K562 (cell line): ENCODE measurements at regions not wholly inside any gene's neighbourhood (a gene's known extent, or its start where the extent isn't known, plus 50 kb on each side); places are given as distances from the start of the nearest gene placed in this dataset.

Experiments used
- ATAC-seq: fragments of 200-7000 bp; cut with Tn5 transposase; 3 replicates; pipeline ENCODE4 v1.9.1; 2020; ENCODE audit warnings: moderate library complexity
- BruUV-seq: library from RNA; stranded (reverse); fragments of 400-500 nt; replicated peaks from 2 replicates; lab custom pipeline; 2021; lab: Mats Ljungman, UMichigan
- CTCF ChIA-PET: fragments of 300-600 bp; formaldehyde crosslinking; extraction: SDS; loops from one replicate; lab custom pipeline; 2021; ENCODE audit warnings: low intra/inter-chr PET ratio; lab: Yijun Ruan, JAX
- POLR2A ChIA-PET: fragments of 300-600, 350-650 bp; sonication (Branson Sonifier 250); formaldehyde crosslinking; extraction: SDS; loops from one replicate; lab custom pipeline; 2021; ENCODE audit warnings: antibody characterized with exemption, inconsistent platforms; lab: Yijun Ruan, JAX
- DNase-seq, 4 experiments: peaks; one replicate each; pipeline versions ENCODE4 v3.0.0 to v3.0.0-alpha.2; 2011 to 2018; ENCODE audit warnings: low spot score in 3 of 4, mixed read lengths in 3 of 4; ENCODE audit errors: extremely low read depth in 1 of 4
- FAIRE-seq: peaks from 2 replicates; lab custom pipeline; 2011; peaks lifted over from hg19 to GRCh38; lab: Jason Lieb, UNC
- H2AFZ ChIP-seq: 2 replicates; pipeline ENCODE4 v1.6.0; 2011; ENCODE audit warnings: low read depth, low read length, control low read depth, inconsistent platforms
- H3K27ac ChIP-seq: fragments of 200-600 bp; 3 replicates; pipeline ENCODE4 v1.8.0; 2011; ENCODE audit warnings: low read depth, mild to moderate bottlenecking, control low read depth, inconsistent platforms, low read length, moderate library complexity, mixed read lengths; ENCODE audit errors: extremely low read depth
- H3K27me3 ChIP-seq, 2 experiments: fragments of 300-600 bp in 1 of 2; 2 replicates in 1 of 2; 3 replicates in 1 of 2; pipeline versions ENCODE4 v1.6.0 to v1.8.0; 2011; ENCODE audit warnings: inconsistent platforms in 2 of 2, low read length in 2 of 2, mild to moderate bottlenecking in 1 of 2, mixed read lengths in 1 of 2, moderate library complexity in 1 of 2; ENCODE audit not compliant: control insufficient read depth in 2 of 2, insufficient read depth in 2 of 2
- H3K36me3 ChIP-seq: fragments of 300-600 bp; 3 replicates; pipeline ENCODE4 v1.8.0; 2011; ENCODE audit warnings: mild to moderate bottlenecking, low read length, inconsistent platforms; ENCODE audit not compliant: control insufficient read depth, insufficient read depth
- H3K4me1 ChIP-seq, 2 experiments: fragments of 200-600 bp in 1 of 2; replicated peaks in 1 of 2; 2 replicates in 1 of 2; 3 replicates in 1 of 2; pipeline versions ENCODE4 v1.5.1 to v1.8.0; 2011; ENCODE audit warnings: inconsistent platforms in 2 of 2, low read length in 2 of 2, mild to moderate bottlenecking in 1 of 2, mixed read lengths in 1 of 2, moderate library complexity in 1 of 2; ENCODE audit not compliant: control insufficient read depth in 2 of 2, insufficient read depth in 2 of 2
- H3K4me2 ChIP-seq: 2 replicates; pipeline ENCODE4 v1.6.1; 2011; ENCODE audit warnings: low read length, control low read depth, inconsistent platforms, mixed read lengths; ENCODE audit not compliant: insufficient read depth
- H3K4me3 ChIP-seq: fragments of 200-600 bp; sonication (generic), shearing (Covaris generic); 2 replicates; pipeline ENCODE4 v1.5.1; 2016; ENCODE audit warnings: control low read depth, inconsistent platforms
- H3K79me2 ChIP-seq: fragments of 200-600 bp; 3 replicates; pipeline ENCODE4 v1.8.0; 2011; ENCODE audit warnings: low read length, inconsistent platforms; ENCODE audit not compliant: control insufficient read depth, insufficient read depth
- H3K9ac ChIP-seq, 2 experiments: 2 replicates each; pipeline versions ENCODE4 v1.6.0 to v1.6.1; 2011; ENCODE audit warnings: low read depth in 2 of 2, low read length in 2 of 2, control low read depth in 1 of 2, inconsistent platforms in 1 of 2, mild to moderate bottlenecking in 1 of 2, mixed read lengths in 1 of 2; ENCODE audit not compliant: insufficient read depth in 1 of 2
- H3K9me1 ChIP-seq: one replicate; pipeline ENCODE4 v1.6.0; 2011; ENCODE audit warnings: inconsistent platforms, mild to moderate bottlenecking, low read length, moderate library complexity; ENCODE audit not compliant: control insufficient read depth, insufficient read depth
- H3K9me3 ChIP-seq: replicated peaks from 2 replicates; pipeline ENCODE4 v1.5.1; 2011; ENCODE audit warnings: low read depth, low read length, inconsistent platforms; ENCODE audit not compliant: control insufficient read depth, insufficient read depth
- H4K20me1 ChIP-seq: replicated peaks from 2 replicates; pipeline ENCODE4 v1.6.1; 2011; ENCODE audit warnings: low read length, inconsistent platforms, mixed read lengths; ENCODE audit not compliant: control insufficient read depth, insufficient read depth
- EGR1 ChIP-seq: fragments of 450-650 bp; conservative IDR thresholded peaks from 2 replicates; pipeline ENCODE4 v1.6.1; 2017; ENCODE audit warnings: mild to moderate bottlenecking
- HDAC3 ChIP-seq: fragments of 450-650 bp; IDR thresholded peaks from 2 replicates; pipeline ENCODE4 v1.6.1; 2018; ENCODE audit warnings: borderline replicate concordance, mild to moderate bottlenecking, moderate library complexity; ENCODE audit not compliant: partially characterized antibody
- ZNF274 ChIP-seq: IDR thresholded peaks from 2 replicates; pipeline ENCODE4 v1.6.1; 2011; ENCODE audit warnings: low read depth, mild to moderate bottlenecking, low read length, moderate library complexity, borderline replicate concordance
- ZNF79 ChIP-seq: fragments of 250-450 bp; sonication (Bioruptor Pico); IDR thresholded peaks from 2 replicates; pipeline ENCODE4 v1.4.0; 2020; ENCODE audit warnings: low read depth, mild to moderate bottlenecking, moderate library complexity
- whole genome bisulfite sequencing: fragments of 100-300 bp; shearing (Covaris generic); methylation state at CpG from one replicate; pipeline ENCODE4 v1.1.6; 2016; ENCODE audit warnings: low coverage, mixed read lengths; ENCODE audit not compliant: insufficient coverage; ENCODE audit errors: missing lambda C conversion rate; 5-methylcytosine and 5-hydroxymethylcytosine counted together
- in situ Hi-C: fragments of 300-500 bp; cut with MboI; formaldehyde crosslinking; loops from 4 replicates; pipeline ENCODE4 v1.15.0; 2018; ENCODE audit warnings: inconsistent platforms, mixed read lengths
- intact Hi-C: fragments of 100-400 bp; cut with micrococcal nuclease; formaldehyde crosslinking; loops from 2 replicates; pipeline ENCODE4 v1.14.2; 2022
- TF ChIP-seq, protein P1 (sequence below): fragments of 250-450 bp; sonication (Bioruptor Pico); IDR thresholded peaks from 2 replicates; pipeline ENCODE4 v1.4.0; 2020
- TF ChIP-seq, protein P2 (sequence below), 2 experiments: fragments of 150-350 bp in 1 of 2; IDR thresholded peaks; 2 replicates each; pipeline ENCODE4 v1.6.1; 2012 to 2016; ENCODE audit warnings: low read depth in 2 of 2, low read length in 2 of 2, mild to moderate bottlenecking in 1 of 2, moderate library complexity in 1 of 2
- TF ChIP-seq, protein P3 (sequence below): fragments of 450-650 bp; formaldehyde crosslinking; IDR thresholded peaks from 2 replicates; pipeline ENCODE4 v1.4.0; 2022; ENCODE audit warnings: mild to moderate bottlenecking, moderate library complexity
- TF ChIP-seq, protein P4 (sequence below): sonication (generic); formaldehyde crosslinking; IDR thresholded peaks from 2 replicates; pipeline ENCODE4 v1.8.0; 2022; ENCODE audit warnings: missing genetic modification reagents, mild to moderate bottlenecking, borderline replicate concordance
- TF ChIP-seq, protein P5 (sequence below): sonication (generic); formaldehyde crosslinking; IDR thresholded peaks from 2 replicates; pipeline ENCODE4 v1.8.1; 2023; ENCODE audit warnings: mild to moderate bottlenecking, missing genetic modification reagents
- TF ChIP-seq, protein P6 (sequence below): sonication (generic); formaldehyde crosslinking; IDR thresholded peaks from 2 replicates; pipeline ENCODE4 v1.4.0; 2020; ENCODE audit warnings: mild to moderate bottlenecking, missing genetic modification reagents

DNA sequence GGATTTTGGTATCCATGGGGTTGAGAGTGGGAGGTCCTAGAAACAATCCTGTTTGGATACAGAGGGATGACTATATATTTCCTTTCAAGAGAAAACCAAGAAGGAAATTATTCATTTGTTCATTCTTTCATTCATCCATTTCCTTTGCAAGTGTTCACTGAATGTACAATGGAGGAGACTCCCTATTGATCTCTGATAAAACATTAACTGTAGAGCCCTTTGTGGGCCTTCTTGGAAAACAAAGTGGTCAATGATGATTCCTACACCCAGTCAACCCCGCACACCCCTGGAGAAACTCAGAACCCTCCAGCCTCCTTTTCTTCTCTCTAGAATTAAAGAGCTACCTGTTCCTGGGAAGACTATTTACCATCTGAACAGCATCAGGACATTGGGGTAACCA is 247.3 kb downstream of the AUH start:
- ATAC-seq (no peak), DNase-seq (no peak), FAIRE-seq (no peak)
- Histone ChIP-seq H2AFZ (no peak overlapping the region), H3K79me2 (no peaks in the 10 kb centered on the region), H4K20me1 (no peaks in the 10 kb centered on the region), H3K4me1 (peaks cover 8 to 12% of the 10 kb centered on the region in 2 experiments; a peak in 3 of 5 replicates), H3K9me1 (no peaks in the 10 kb centered on the region), H3K27ac (no peak overlapping the region), H3K9me3 (no peaks in the 10 kb centered on the region), H3K4me3 (no peak overlapping the region), H3K36me3 (no peaks in the 10 kb centered on the region), H3K4me2 (no peak overlapping the region), H3K27me3 (peaks cover 0 to 6% of the 10 kb centered on the region in 2 experiments; a peak in 1 of 5 replicates), H3K9ac (no peak overlapping the region)
- CTCF ChIA-PET, result no interaction called here
- WGBS, result 0% methylated on average over 1 of the region's 1 CpG
- in situ Hi-C loops, result no loop called here
- intact Hi-C loops, result no loop called here
- POLR2A ChIA-PET, result no interaction called here
- no TSS peak for BruUV-seq
- TF ChIP-seq, protein P1, sequence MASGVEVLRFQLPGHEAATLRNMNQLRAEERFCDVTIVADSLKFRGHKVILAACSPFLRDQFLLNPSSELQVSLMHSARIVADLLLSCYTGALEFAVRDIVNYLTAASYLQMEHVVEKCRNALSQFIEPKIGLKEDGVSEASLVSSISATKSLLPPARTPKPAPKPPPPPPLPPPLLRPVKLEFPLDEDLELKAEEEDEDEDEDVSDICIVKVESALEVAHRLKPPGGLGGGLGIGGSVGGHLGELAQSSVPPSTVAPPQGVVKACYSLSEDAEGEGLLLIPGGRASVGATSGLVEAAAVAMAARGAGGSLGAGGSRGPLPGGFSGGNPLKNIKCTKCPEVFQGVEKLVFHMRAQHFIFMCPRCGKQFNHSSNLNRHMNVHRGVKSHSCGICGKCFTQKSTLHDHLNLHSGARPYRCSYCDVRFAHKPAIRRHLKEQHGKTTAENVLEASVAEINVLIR (CRISPR knock-in tag), result no peak
- TF ChIP-seq, protein P2, sequence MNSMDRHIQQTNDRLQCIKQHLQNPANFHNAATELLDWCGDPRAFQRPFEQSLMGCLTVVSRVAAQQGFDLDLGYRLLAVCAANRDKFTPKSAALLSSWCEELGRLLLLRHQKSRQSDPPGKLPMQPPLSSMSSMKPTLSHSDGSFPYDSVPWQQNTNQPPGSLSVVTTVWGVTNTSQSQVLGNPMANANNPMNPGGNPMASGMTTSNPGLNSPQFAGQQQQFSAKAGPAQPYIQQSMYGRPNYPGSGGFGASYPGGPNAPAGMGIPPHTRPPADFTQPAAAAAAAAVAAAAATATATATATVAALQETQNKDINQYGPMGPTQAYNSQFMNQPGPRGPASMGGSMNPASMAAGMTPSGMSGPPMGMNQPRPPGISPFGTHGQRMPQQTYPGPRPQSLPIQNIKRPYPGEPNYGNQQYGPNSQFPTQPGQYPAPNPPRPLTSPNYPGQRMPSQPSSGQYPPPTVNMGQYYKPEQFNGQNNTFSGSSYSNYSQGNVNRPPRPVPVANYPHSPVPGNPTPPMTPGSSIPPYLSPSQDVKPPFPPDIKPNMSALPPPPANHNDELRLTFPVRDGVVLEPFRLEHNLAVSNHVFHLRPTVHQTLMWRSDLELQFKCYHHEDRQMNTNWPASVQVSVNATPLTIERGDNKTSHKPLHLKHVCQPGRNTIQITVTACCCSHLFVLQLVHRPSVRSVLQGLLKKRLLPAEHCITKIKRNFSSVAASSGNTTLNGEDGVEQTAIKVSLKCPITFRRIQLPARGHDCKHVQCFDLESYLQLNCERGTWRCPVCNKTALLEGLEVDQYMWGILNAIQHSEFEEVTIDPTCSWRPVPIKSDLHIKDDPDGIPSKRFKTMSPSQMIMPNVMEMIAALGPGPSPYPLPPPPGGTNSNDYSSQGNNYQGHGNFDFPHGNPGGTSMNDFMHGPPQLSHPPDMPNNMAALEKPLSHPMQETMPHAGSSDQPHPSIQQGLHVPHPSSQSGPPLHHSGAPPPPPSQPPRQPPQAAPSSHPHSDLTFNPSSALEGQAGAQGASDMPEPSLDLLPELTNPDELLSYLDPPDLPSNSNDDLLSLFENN (IDR thresholded peaks at IDR 0.05; ENCODE audit: low read depth in 2 of 2, low read length in 2 of 2), result no peak
- TF ChIP-seq, protein P3, sequence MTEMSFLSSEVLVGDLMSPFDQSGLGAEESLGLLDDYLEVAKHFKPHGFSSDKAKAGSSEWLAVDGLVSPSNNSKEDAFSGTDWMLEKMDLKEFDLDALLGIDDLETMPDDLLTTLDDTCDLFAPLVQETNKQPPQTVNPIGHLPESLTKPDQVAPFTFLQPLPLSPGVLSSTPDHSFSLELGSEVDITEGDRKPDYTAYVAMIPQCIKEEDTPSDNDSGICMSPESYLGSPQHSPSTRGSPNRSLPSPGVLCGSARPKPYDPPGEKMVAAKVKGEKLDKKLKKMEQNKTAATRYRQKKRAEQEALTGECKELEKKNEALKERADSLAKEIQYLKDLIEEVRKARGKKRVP (CRISPR knock-in tag), result no peak
- TF ChIP-seq, protein P4, sequence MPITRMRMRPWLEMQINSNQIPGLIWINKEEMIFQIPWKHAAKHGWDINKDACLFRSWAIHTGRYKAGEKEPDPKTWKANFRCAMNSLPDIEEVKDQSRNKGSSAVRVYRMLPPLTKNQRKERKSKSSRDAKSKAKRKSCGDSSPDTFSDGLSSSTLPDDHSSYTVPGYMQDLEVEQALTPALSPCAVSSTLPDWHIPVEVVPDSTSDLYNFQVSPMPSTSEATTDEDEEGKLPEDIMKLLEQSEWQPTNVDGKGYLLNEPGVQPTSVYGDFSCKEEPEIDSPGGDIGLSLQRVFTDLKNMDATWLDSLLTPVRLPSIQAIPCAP (CRISPR knock-in tag), result no peak
- TF ChIP-seq ZNF274, result no peak
- TF ChIP-seq HDAC3, result no peak
- TF ChIP-seq, protein P5, sequence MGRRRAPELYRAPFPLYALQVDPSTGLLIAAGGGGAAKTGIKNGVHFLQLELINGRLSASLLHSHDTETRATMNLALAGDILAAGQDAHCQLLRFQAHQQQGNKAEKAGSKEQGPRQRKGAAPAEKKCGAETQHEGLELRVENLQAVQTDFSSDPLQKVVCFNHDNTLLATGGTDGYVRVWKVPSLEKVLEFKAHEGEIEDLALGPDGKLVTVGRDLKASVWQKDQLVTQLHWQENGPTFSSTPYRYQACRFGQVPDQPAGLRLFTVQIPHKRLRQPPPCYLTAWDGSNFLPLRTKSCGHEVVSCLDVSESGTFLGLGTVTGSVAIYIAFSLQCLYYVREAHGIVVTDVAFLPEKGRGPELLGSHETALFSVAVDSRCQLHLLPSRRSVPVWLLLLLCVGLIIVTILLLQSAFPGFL (CRISPR knock-in tag), result no peak
- TF ChIP-seq, protein P6, sequence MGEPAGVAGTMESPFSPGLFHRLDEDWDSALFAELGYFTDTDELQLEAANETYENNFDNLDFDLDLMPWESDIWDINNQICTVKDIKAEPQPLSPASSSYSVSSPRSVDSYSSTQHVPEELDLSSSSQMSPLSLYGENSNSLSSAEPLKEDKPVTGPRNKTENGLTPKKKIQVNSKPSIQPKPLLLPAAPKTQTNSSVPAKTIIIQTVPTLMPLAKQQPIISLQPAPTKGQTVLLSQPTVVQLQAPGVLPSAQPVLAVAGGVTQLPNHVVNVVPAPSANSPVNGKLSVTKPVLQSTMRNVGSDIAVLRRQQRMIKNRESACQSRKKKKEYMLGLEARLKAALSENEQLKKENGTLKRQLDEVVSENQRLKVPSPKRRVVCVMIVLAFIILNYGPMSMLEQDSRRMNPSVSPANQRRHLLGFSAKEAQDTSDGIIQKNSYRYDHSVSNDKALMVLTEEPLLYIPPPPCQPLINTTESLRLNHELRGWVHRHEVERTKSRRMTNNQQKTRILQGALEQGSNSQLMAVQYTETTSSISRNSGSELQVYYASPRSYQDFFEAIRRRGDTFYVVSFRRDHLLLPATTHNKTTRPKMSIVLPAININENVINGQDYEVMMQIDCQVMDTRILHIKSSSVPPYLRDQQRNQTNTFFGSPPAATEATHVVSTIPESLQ (CRISPR knock-in tag), result no peak
- TF ChIP-seq EGR1, result no peak
- TF ChIP-seq ZNF79 (CRISPR knock-in tag), result no peak
- TF ChIP-seq, all 486 proteins: peak for 0
